ENCODE measurements at regions not wholly inside any gene's neighbourhood (a gene's known extent, or its start where the extent isn't known, plus 50 kb on each side); places are given as distances from the start of the nearest gene placed in this dataset.

GRCh38 chr2:180910831-180911665, 69.4 kb upstream of the UBE2E3 start:
- no CpG with 5 or more reads among the region's 9 CpGs for WGBS (ENCODE audit: extremely low coverage, insufficient read length, low lambda C conversion rate)
- Histone ChIP-seq H3K18ac (ENCODE audit: insufficient read length, low read depth, low read length) (no peak overlapping the region), H3K9ac (ENCODE audit: extremely low read depth, insufficient read length, low read length) (no peak overlapping the region), H3K27ac (ENCODE audit: insufficient read length, low read depth, low read length) (no peak overlapping the region), H2BK20ac (ENCODE audit: low read depth, low read length, poor library complexity, severe bottlenecking) (no peak overlapping the region), H3K23me2 (ENCODE audit: insufficient read length, low read depth, low read length, poor library complexity, severe bottlenecking) (no peaks in the 10 kb centered on the region), H2BK120ac (ENCODE audit: low read depth, low read length, poor library complexity, severe bottlenecking) (no peak overlapping the region), H3T11ph (ENCODE audit: low read length) (no peak overlapping the region), H4K5ac (ENCODE audit: insufficient read length, low read depth, low read length) (no peak overlapping the region), H3K9me3 (ENCODE audit: control insufficient read depth, low read depth, low read length) (no peaks in the 10 kb centered on the region), H4K20me1 (ENCODE audit: control insufficient read depth, insufficient read depth, insufficient read length) (no peaks in the 10 kb centered on the region), H3K4me2 (ENCODE audit: insufficient read depth, insufficient read length, low read length) (no peak overlapping the region), H3K79me2 (ENCODE audit: insufficient read depth, low read length) (no peaks in the 10 kb centered on the region), H2AFZ (ENCODE audit: low read length) (peak overlapping the region; percentile 52), H2BK12ac (ENCODE audit: insufficient read length, low read depth, low read length) (no peak overlapping the region), H3K4me1 (ENCODE audit: insufficient read depth, low read length) (no peaks in the 10 kb centered on the region; the same call in 1 of the 2 replicates), H3K56ac (ENCODE audit: insufficient read length, low read depth, low read length) (no peak overlapping the region), H3K14ac (ENCODE audit: insufficient read depth, low read length) (no peak overlapping the region), H4K8ac (replicated peaks; ENCODE audit: insufficient read length, low read depth, low read length) (no peak overlapping the region), H3K27me3 (ENCODE audit: insufficient read depth, low read length) (no peaks in the 10 kb centered on the region), H3K23ac (ENCODE audit: insufficient read length, low read depth, low read length) (no peak overlapping the region), H2BK15ac (ENCODE audit: low read depth, low read length) (no peak overlapping the region), H4K91ac (ENCODE audit: insufficient read length, low read depth, low read length) (no peak overlapping the region), H3K79me1 (ENCODE audit: insufficient read depth, low read depth, low read length, poor library complexity, severe bottlenecking) (no peaks in the 10 kb centered on the region), H2BK5ac (ENCODE audit: insufficient read length, low read length) (no peak overlapping the region), H2AK5ac (ENCODE audit: insufficient read length, low read length) (no peak overlapping the region), H3K4ac (ENCODE audit: low read depth, low read length) (no peak overlapping the region)
- H3K4me3 Mint-ChIP-seq: no peak overlapping the region
- H3K27me3 Mint-ChIP-seq (ENCODE audit: low read depth): no peaks in the 10 kb centered on the region
- H3K9me3 Mint-ChIP-seq: no peaks in the 10 kb centered on the region
- peak; percentile 40 for DNase-seq
- peak; percentile 63 for TF ChIP-seq CTCF (conservative IDR thresholded peaks at IDR 0.05)
- no peaks in the 10 kb centered on the region for H3K36me3 Mint-ChIP-seq (ENCODE audit: insufficient read depth in 1 of 3, low read depth in 3 of 3)
- peaks cover 6 to 18% of the 10 kb centered on the region in 2 experiments; a peak in 3 of 4 replicates for H3K4me1 Mint-ChIP-seq
- peak overlapping the region in 1 of 3 experiments; percentile 40; a peak in 1 of 7 replicates for H3K27ac Mint-ChIP-seq

Measured in H9 (cell line).